ENCODE measurements at regions not wholly inside any gene's neighbourhood (a gene's known extent, or its start where the extent isn't known, plus 50 kb on each side); places are given as distances from the start of the nearest gene placed in this dataset.

DNA sequence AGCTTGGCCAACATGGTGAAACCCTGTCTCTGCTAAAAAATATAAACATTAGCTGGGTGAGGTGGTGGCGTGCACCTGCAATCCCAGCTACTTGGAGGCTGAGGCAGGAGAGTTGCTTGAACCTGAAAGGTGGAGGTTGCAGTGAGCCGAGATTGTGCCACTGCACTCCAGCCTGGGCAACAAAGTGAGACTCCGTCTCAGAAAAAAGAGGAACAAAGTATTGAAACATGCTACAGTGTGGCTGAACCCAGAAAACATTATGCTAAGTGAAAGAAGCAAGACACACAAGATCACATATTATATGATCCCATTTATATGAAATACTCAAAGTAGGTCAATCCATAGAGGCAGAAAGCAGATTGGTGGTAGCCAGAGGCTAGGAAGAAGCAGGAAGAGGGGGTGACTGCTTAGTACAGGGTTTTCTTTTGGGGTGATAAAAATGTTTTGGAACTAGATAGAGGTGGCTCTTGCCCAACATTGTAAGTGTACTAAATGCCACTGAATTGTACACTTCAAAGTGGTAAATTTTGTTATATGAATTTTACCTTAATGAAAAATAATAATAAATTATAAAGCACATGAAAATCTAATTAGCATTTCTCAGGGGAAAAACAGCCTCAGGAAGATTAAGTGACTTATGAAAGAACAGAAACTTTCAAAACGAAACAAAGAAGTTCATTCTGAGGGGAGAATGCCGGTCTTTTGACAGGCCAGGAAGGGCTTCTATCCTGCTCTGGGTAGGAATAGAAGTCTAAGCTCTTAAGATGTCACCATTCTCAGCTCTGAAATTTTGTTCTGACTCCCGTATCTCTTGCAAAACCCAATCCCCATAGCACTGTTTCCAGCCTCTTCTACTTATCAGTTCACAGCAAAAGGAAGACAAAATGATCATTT lies 161.1 kb upstream of the TBCA start:
- peak overlapping the region in 1 of 8 donors; percentile 44 for H3K27ac Mint-ChIP-seq
- H3K9me3 ChIP-seq (ENCODE audit: low read length), result no peaks in the 10 kb centered on the region
- peaks cover 0 to 5% (median 2%) of the 10 kb centered on the region in 5 donors for H3K9me3 Mint-ChIP-seq
- H3K36me3 Mint-ChIP-seq, result peaks cover 0 to 3% (median 0%) of the 10 kb centered on the region in 3 donors
- peaks cover 7% of the 10 kb centered on the region for H3K4me1 ChIP-seq (ENCODE audit: insufficient read depth, low read length)
- H3K27ac ChIP-seq (ENCODE audit: low read depth, low read length), result no peak overlapping the region
- no peaks in the 10 kb centered on the region for H3K27me3 ChIP-seq (ENCODE audit: insufficient read depth, low read length, poor library complexity, severe bottlenecking)
- H3K36me3 ChIP-seq (ENCODE audit: insufficient read depth, low read length), result no peaks in the 10 kb centered on the region
- ChIA-PET POLR2A (no interaction called here), CTCF (no interaction called here)
- DNase-seq, result no peak
- H3K4me3 ChIP-seq (ENCODE audit: low read length), result no peak overlapping the region
- peaks cover 27 to 48% of the 10 kb centered on the region in 2 donors for H3K27me3 Mint-ChIP-seq
- no peak overlapping the region for H3K4me3 Mint-ChIP-seq
- H3K4me1 Mint-ChIP-seq, result peaks cover 0 to 6% (median 2%) of the 10 kb centered on the region in 3 donors

DNA sequence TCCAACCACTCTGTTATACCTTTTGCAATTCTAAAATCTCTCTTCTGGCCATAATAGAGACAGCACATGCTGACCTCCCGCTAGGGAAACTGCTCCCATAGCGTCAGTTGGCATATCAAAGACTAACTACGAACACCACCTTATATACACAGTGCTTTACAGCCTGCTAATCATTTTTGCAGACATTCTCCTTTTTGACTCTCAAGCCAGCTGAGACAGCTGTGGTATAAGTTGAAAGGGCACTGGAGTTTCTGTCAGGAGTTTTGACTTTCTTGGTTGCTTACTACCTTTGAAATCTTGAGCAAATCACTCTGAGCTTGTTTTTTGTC lies 160.2 kb upstream of the TBCA start:
- H3K4me1 ChIP-seq (ENCODE audit: insufficient read depth, low read length), result peaks cover 7% of the 10 kb centered on the region
- H3K4me3 ChIP-seq (ENCODE audit: low read length), result no peak overlapping the region
- H3K9me3 ChIP-seq (ENCODE audit: low read length), result no peaks in the 10 kb centered on the region
- peaks cover 0 to 6% (median 2%) of the 10 kb centered on the region in 3 donors for H3K4me1 Mint-ChIP-seq
- H3K36me3 ChIP-seq (ENCODE audit: insufficient read depth, low read length), result no peaks in the 10 kb centered on the region
- H3K27me3 Mint-ChIP-seq, result peaks cover 21 to 45% of the 10 kb centered on the region in 2 donors
- POLR2A ChIA-PET, result no interaction called here
- H3K27ac ChIP-seq (ENCODE audit: low read depth, low read length), result no peak overlapping the region
- CTCF ChIA-PET, result no interaction called here
- peaks cover 0 to 5% (median 1%) of the 10 kb centered on the region in 5 donors for H3K9me3 Mint-ChIP-seq
- no peak overlapping the region for H3K4me3 Mint-ChIP-seq
- H3K36me3 Mint-ChIP-seq, result peaks cover 0 to under 1% (median 0%) of the 10 kb centered on the region in 3 donors
- no peak for DNase-seq
- no peak overlapping the region for H3K27ac Mint-ChIP-seq
- no peaks in the 10 kb centered on the region for H3K27me3 ChIP-seq (ENCODE audit: insufficient read depth, low read length, poor library complexity, severe bottlenecking)

DNA sequence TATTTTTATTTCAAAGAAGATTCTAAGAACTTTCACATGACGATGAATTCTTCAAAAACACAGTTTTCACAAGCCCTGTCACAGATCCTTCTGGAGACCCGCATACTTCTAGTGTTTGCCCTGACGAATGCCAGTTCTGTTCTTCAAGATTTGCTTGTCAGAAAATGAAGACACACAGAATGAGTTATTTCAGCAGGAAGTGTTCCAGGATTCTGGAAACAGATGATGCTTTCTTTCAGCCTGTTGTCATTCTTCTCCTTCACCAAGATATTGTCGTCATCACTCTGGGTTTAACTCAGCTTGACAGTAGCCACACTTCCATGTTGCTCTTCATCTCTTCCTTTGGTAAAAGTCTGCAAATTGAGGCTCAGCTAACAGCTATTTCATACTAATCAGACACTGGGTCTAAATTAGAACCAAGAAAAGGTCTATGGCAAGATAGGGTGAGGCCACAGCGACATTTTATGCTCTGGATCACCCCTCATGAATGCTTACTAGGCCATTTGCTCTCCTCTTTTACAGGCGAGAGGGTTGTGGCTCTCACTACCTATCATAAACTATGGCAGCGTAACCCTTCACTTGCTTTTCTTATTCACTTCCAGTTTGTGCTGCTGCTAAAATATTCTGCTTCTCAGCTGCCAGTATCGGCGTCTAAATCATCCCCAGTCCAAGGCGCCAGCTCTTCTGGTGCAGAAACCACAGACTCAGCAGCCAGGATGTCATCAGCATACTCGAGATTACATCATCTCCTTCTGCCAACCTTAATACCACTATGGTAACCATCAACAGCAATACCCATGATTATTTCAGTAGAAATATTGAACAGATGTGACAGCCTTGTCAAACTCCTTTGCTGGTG lies 159.6 kb upstream of the TBCA start:
- peaks cover 0 to 6% (median 2%) of the 10 kb centered on the region in 3 donors for H3K4me1 Mint-ChIP-seq
- H3K36me3 Mint-ChIP-seq, result no peaks in the 10 kb centered on the region
- H3K9me3 Mint-ChIP-seq, result peaks cover 0 to 5% (median 1%) of the 10 kb centered on the region in 5 donors
- Histone ChIP-seq H3K9me3 (ENCODE audit: low read length) (no peaks in the 10 kb centered on the region), H3K27me3 (ENCODE audit: insufficient read depth, low read length, poor library complexity, severe bottlenecking) (no peaks in the 10 kb centered on the region), H3K36me3 (ENCODE audit: insufficient read depth, low read length) (no peaks in the 10 kb centered on the region), H3K4me3 (ENCODE audit: low read length) (no peak overlapping the region), H3K4me1 (ENCODE audit: insufficient read depth, low read length) (peaks cover 7% of the 10 kb centered on the region), H3K27ac (ENCODE audit: low read depth, low read length) (no peak overlapping the region)
- H3K27me3 Mint-ChIP-seq, result peaks cover 22 to 41% of the 10 kb centered on the region in 2 donors
- H3K4me3 Mint-ChIP-seq, result no peak overlapping the region
- CTCF ChIA-PET, result no interaction called here
- POLR2A ChIA-PET, result no interaction called here
- peak overlapping the region in 1 of 8 donors; percentile 17 for H3K27ac Mint-ChIP-seq
- DNase-seq, result no peak

DNA sequence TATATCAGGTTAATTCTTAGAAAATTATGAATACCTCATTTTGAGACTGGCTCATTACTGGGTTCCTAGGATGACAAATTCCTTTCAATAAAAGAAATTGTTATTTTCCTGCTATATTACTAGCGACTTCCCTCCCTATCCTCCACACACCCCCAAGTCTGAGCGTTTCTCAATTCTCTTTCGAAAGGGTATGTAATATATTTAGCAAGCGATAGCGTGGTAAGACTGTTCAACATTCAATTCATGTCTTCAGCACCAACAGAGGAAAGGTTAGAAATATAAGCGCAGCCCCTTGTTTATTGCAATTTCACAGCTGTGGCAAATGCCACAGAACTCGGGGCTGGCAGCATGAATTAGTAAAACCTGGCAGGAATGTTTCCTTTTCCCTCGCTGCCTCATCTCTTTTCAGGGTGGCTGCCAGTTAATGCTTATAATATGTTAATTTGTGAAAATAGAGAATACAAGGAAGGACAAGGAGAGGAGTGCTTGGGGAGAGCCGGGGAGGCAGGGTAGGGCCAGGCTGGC lies 152.7 kb upstream of the TBCA start:
- Histone ChIP-seq H3K4me3 (ENCODE audit: low read length) (no peak overlapping the region), H3K9me3 (ENCODE audit: low read length) (no peaks in the 10 kb centered on the region), H3K27me3 (ENCODE audit: insufficient read depth, low read length, poor library complexity, severe bottlenecking) (no peaks in the 10 kb centered on the region), H3K27ac (ENCODE audit: low read depth, low read length) (no peak overlapping the region), H3K36me3 (ENCODE audit: insufficient read depth, low read length) (no peaks in the 10 kb centered on the region), H3K4me1 (ENCODE audit: insufficient read depth, low read length) (no peaks in the 10 kb centered on the region)
- H3K27ac Mint-ChIP-seq, result no peak overlapping the region
- H3K27me3 Mint-ChIP-seq, result peaks cover 11 to 41% of the 10 kb centered on the region in 2 donors
- H3K9me3 Mint-ChIP-seq, result peaks cover 0 to 5% (median 4%) of the 10 kb centered on the region in 5 donors
- H3K36me3 Mint-ChIP-seq, result no peaks in the 10 kb centered on the region
- peaks cover 0 to 5% (median 4%) of the 10 kb centered on the region in 3 donors for H3K4me1 Mint-ChIP-seq
- no peak for DNase-seq
- CTCF ChIA-PET, result no interaction called here
- POLR2A ChIA-PET, result no interaction called here
- H3K4me3 Mint-ChIP-seq, result no peak overlapping the region

DNA sequence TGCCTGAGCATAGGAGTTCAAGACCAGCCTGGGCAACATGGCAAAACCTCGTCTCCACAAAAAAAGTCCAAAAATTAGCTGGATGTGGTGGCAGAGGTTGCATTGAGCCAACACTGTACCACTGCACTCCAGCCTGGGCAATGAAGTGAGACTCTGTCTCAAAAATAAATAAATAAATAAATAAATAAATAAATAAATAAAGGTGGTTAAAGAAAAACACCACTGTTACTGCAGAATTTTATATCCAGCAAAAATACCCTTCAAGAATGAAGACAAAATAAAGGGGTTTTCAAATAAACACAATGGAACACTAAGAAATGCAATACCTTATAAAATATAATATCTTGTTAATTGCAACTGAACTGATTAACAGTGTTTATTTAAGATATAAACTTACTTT lies 150.2 kb upstream of the TBCA start:
- POLR2A ChIA-PET, result no interaction called here
- Mint-ChIP-seq H3K9me3 (peaks cover 0 to 5% (median 4%) of the 10 kb centered on the region in 5 donors), H3K27ac (no peak overlapping the region), H3K36me3 (no peaks in the 10 kb centered on the region), H3K27me3 (peaks cover 7 to 35% of the 10 kb centered on the region in 2 donors), H3K4me1 (peaks cover 0 to 5% (median 4%) of the 10 kb centered on the region in 3 donors), H3K4me3 (no peak overlapping the region)
- no peaks in the 10 kb centered on the region for H3K9me3 ChIP-seq (ENCODE audit: low read length)
- no peaks in the 10 kb centered on the region for H3K36me3 ChIP-seq (ENCODE audit: insufficient read depth, low read length)
- DNase-seq, result no peak
- CTCF ChIA-PET, result no interaction called here
- H3K27ac ChIP-seq (ENCODE audit: low read depth, low read length), result no peak overlapping the region
- H3K4me1 ChIP-seq (ENCODE audit: insufficient read depth, low read length), result no peaks in the 10 kb centered on the region
- no peak overlapping the region for H3K4me3 ChIP-seq (ENCODE audit: low read length)
- no peaks in the 10 kb centered on the region for H3K27me3 ChIP-seq (ENCODE audit: insufficient read depth, low read length, poor library complexity, severe bottlenecking)

DNA sequence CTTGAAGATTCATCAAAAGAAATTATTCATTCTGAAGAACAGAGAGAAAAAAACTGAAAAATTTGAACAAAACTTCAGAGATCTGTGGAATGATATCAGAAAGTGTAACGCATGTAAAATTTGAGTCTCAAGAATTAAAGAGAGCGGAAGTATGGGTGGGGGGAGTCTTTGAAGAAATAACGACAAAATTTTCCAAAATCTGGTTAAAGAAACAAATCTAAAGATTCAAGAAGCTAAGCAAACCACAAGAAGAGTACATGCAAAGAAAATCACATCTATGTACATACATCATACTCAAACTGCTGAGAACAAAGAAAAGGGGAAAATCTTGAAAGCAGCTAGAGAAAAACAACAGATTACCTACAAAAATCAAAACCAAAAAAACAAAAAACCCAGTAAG lies 149.4 kb upstream of the TBCA start:
- H3K9me3 Mint-ChIP-seq, result peaks cover 0 to 5% (median 4%) of the 10 kb centered on the region in 5 donors
- no peaks in the 10 kb centered on the region for H3K4me1 ChIP-seq (ENCODE audit: insufficient read depth, low read length)
- H3K27ac Mint-ChIP-seq, result no peak overlapping the region
- H3K27me3 Mint-ChIP-seq, result peaks cover 6 to 35% of the 10 kb centered on the region in 2 donors
- H3K4me3 ChIP-seq (ENCODE audit: low read length), result no peak overlapping the region
- peak in 1 of 5 donors; percentile 8 for DNase-seq
- no peak overlapping the region for H3K4me3 Mint-ChIP-seq
- ChIA-PET CTCF (no interaction called here), POLR2A (no interaction called here)
- no peaks in the 10 kb centered on the region for H3K27me3 ChIP-seq (ENCODE audit: insufficient read depth, low read length, poor library complexity, severe bottlenecking)
- H3K4me1 Mint-ChIP-seq, result peaks cover 0 to 5% (median 4%) of the 10 kb centered on the region in 3 donors
- H3K36me3 Mint-ChIP-seq, result no peaks in the 10 kb centered on the region
- no peak overlapping the region for H3K27ac ChIP-seq (ENCODE audit: low read depth, low read length)
- H3K36me3 ChIP-seq (ENCODE audit: insufficient read depth, low read length), result no peaks in the 10 kb centered on the region
- no peaks in the 10 kb centered on the region for H3K9me3 ChIP-seq (ENCODE audit: low read length)

DNA sequence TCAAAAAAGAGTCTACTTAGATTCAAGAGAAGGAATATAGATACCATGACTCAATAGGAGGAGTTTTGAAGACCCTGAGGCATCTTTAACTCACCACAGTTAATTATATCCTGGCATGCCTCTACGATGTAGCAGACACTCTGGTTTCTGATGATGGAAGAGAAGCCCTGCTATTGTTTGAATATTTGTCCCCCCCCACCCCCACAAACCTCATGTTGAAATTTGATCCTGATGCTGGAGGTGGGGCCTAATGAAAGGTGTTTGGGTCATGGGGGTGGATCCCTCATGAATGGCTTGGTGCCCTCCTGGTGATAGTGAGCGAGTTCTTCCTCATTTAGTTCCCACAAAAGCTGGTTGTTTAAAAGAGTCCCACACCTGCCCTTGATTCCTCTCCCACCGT lies 147.9 kb upstream of the TBCA start:
- no peaks in the 10 kb centered on the region for H3K36me3 ChIP-seq (ENCODE audit: insufficient read depth, low read length)
- no peak overlapping the region for H3K27ac ChIP-seq (ENCODE audit: low read depth, low read length)
- peaks cover 0 to 5% (median 4%) of the 10 kb centered on the region in 3 donors for H3K4me1 Mint-ChIP-seq
- peaks cover 6 to 29% of the 10 kb centered on the region in 2 donors for H3K27me3 Mint-ChIP-seq
- no peak for DNase-seq
- no peaks in the 10 kb centered on the region for H3K4me1 ChIP-seq (ENCODE audit: insufficient read depth, low read length)
- H3K27me3 ChIP-seq (ENCODE audit: insufficient read depth, low read length, poor library complexity, severe bottlenecking), result no peaks in the 10 kb centered on the region
- ChIA-PET POLR2A (no interaction called here), CTCF (no interaction called here)
- H3K9me3 Mint-ChIP-seq, result peaks cover 0 to 5% (median 4%) of the 10 kb centered on the region in 5 donors
- H3K36me3 Mint-ChIP-seq, result no peaks in the 10 kb centered on the region
- H3K4me3 ChIP-seq (ENCODE audit: low read length), result no peak overlapping the region
- H3K27ac Mint-ChIP-seq, result no peak overlapping the region
- H3K4me3 Mint-ChIP-seq, result no peak overlapping the region
- H3K9me3 ChIP-seq (ENCODE audit: low read length), result no peaks in the 10 kb centered on the region

DNA sequence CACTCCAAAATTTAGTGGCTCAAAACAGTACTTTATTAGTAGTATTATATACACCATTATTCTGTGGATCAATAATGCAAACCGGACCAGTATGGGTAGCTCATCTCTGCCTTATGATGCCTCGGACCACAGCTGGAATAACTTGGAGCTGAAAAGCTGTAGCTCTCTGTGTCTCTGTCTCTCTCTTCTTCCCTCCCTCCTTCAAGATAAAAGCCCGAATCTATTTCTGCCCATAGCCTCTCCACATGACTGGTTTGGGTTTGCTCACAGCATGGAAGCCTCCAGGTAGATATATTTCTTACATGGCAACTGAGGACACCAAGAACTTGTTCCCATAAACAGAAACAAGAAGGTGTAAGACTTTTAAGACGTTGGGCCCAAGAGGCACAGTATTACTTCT lies 147.5 kb upstream of the TBCA start:
- peaks cover 0 to 5% (median 4%) of the 10 kb centered on the region in 5 donors for H3K9me3 Mint-ChIP-seq
- POLR2A ChIA-PET, result no interaction called here
- H3K27me3 Mint-ChIP-seq, result peaks cover 6 to 29% of the 10 kb centered on the region in 2 donors
- no peak overlapping the region for H3K4me3 Mint-ChIP-seq
- Histone ChIP-seq H3K27ac (ENCODE audit: low read depth, low read length) (no peak overlapping the region), H3K9me3 (ENCODE audit: low read length) (no peaks in the 10 kb centered on the region), H3K27me3 (ENCODE audit: insufficient read depth, low read length, poor library complexity, severe bottlenecking) (no peaks in the 10 kb centered on the region), H3K36me3 (ENCODE audit: insufficient read depth, low read length) (no peaks in the 10 kb centered on the region), H3K4me3 (ENCODE audit: low read length) (no peak overlapping the region), H3K4me1 (ENCODE audit: insufficient read depth, low read length) (no peaks in the 10 kb centered on the region)
- no peaks in the 10 kb centered on the region for H3K36me3 Mint-ChIP-seq
- CTCF ChIA-PET, result no interaction called here
- peaks cover 0 to 5% (median 4%) of the 10 kb centered on the region in 3 donors for H3K4me1 Mint-ChIP-seq
- no peak overlapping the region for H3K27ac Mint-ChIP-seq
- DNase-seq, result no peak
